CD4-positive, alpha-beta T cell (primary cell): ENCODE measurements at regions not wholly inside any gene's neighbourhood (a gene's known extent, or its start where the extent isn't known, plus 50 kb on each side); places are given as distances from the start of the nearest gene placed in this dataset.

Source experiments
- ATAC-seq: fragments of 200-7000 bp; cut with Tn5 transposase; one replicate; pipeline ENCODE4 v1.10.0; 2022; ENCODE audit warnings: mild to moderate bottlenecking; ENCODE audit not compliant: poor library complexity
- CTCF ChIA-PET: fragments of 350-600 bp; sonication (Branson Sonifier 250); formaldehyde crosslinking; loops from one replicate; lab custom pipeline; 2021; ENCODE audit warnings: antibody characterized with exemption, inconsistent platforms; lab: Charles Lee
- POLR2A ChIA-PET: fragments of 350-600 bp; sonication (Branson Sonifier 250); formaldehyde crosslinking; loops from one replicate; lab custom pipeline; 2021; ENCODE audit warnings: antibody characterized with exemption, inconsistent platforms; lab: Charles Lee
- DNase-seq, 14 experiments: peaks; one replicate each; pipeline ENCODE4 v3.0.0-alpha.2; 2013 to 2020; ENCODE audit warnings: mixed read lengths in 2 of 14
- H3K27ac ChIP-seq, 2 donors: one replicate each; pipeline versions ENCODE4 v1.5.1 to v1.7.0; 2013; ENCODE audit warnings: low read length in 2 of 2, low read depth in 1 of 2, mild to moderate bottlenecking in 1 of 2
- H3K27me3 ChIP-seq, 2 experiments: 1 replicate in 1 of 2; 2 replicates in 1 of 2; pipeline versions ENCODE4 v1.6.1 to v1.7.0; 2013; ENCODE audit warnings: low read length in 2 of 2, control low read depth in 1 of 2, mild to moderate bottlenecking in 1 of 2, moderate library complexity in 1 of 2; ENCODE audit not compliant: insufficient read depth in 2 of 2, control insufficient read depth in 1 of 2
- H3K36me3 ChIP-seq: one replicate; pipeline ENCODE4 v1.6.1; 2013; ENCODE audit warnings: low read length, control low read depth; ENCODE audit not compliant: insufficient read depth
- H3K4me1 ChIP-seq: one replicate; pipeline ENCODE4 v1.6.1; 2013; ENCODE audit warnings: low read length, control low read depth; ENCODE audit not compliant: insufficient read depth
- H3K4me3 ChIP-seq: one replicate; pipeline ENCODE4 v1.5.1; 2013; ENCODE audit warnings: mild to moderate bottlenecking, low read length, moderate library complexity
- H3K9me3 ChIP-seq, 2 experiments: 1 replicate in 1 of 2; 2 replicates in 1 of 2; pipeline versions ENCODE4 v1.6.1 to v1.7.0; 2013; ENCODE audit warnings: low read length in 2 of 2, mild to moderate bottlenecking in 2 of 2, control low read depth in 1 of 2, moderate library complexity in 1 of 2; ENCODE audit not compliant: control insufficient read depth in 1 of 2, insufficient read depth in 1 of 2
- H3K27ac Mint-ChIP-seq: one replicate; pipeline ENCODE4 v1.8.0; 2020; ENCODE audit warnings: mixed read lengths
- H3K27me3 Mint-ChIP-seq: one replicate; pipeline ENCODE4 v1.8.0; 2021; ENCODE audit warnings: mixed read lengths
- H3K36me3 Mint-ChIP-seq: one replicate; pipeline ENCODE4 v1.8.0; 2021; ENCODE audit warnings: low read depth, mixed read lengths
- H3K4me1 Mint-ChIP-seq: one replicate; pipeline ENCODE4 v1.8.0; 2021; ENCODE audit warnings: low read depth, mixed read lengths
- H3K4me3 Mint-ChIP-seq: one replicate; pipeline ENCODE4 v1.8.0; 2020; ENCODE audit warnings: mild to moderate bottlenecking, mixed read lengths
- H3K9me3 Mint-ChIP-seq: one replicate; pipeline ENCODE4 v1.8.0; 2020; ENCODE audit warnings: mixed read lengths
- intact Hi-C, 2 experiments: fragments of 100-400 bp; cut with DNase I in 1 of 2; cut with micrococcal nuclease in 1 of 2; formaldehyde crosslinking; loops; one replicate each; pipeline versions ENCODE4 v1.15.1 to v1.9.0; 2023 to 2025; cut with DNase I, micrococcal nuclease
- TF ChIP-seq, protein P1 (sequence below): fragments of 200-600 bp; IDR thresholded peaks from one replicate; pipeline ENCODE4 v1.8.0; 2022; ENCODE audit warnings: antibody characterized with exemption, mild to moderate bottlenecking

DNA sequence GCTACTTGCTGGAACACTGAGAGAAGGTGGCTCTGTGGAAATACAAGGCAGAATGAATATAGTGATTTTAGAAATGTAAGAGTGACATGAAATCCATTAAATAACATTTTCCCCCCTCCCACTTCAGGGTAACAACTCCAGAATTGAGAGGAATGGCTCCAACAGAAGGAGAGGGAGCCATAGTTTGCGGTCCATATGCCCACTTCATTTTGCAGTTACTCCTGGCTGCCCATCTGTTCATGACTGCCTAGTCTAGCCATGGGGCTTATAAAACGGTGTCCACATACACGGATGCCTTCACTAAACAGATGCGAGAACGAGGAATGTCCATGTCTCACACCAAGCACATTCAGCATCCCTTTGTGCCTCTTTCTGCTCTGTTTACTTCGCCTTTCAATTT, 186.7 kb downstream of the TMEM38B start:
- Histone ChIP-seq H3K36me3 (no peaks in the 10 kb centered on the region), H3K4me1 (no peaks in the 10 kb centered on the region), H3K27me3 (no peaks in the 10 kb centered on the region), H3K27ac (no peak overlapping the region), H3K9me3 (no peaks in the 10 kb centered on the region), H3K4me3 (no peak overlapping the region)
- Mint-ChIP-seq H3K36me3 (no peaks in the 10 kb centered on the region), H3K4me1 (no peaks in the 10 kb centered on the region), H3K4me3 (no peak overlapping the region), H3K9me3 (no peaks in the 10 kb centered on the region), H3K27ac (no peak overlapping the region), H3K27me3 (peaks cover 5% of the 10 kb centered on the region)
- TF ChIP-seq, protein P1, sequence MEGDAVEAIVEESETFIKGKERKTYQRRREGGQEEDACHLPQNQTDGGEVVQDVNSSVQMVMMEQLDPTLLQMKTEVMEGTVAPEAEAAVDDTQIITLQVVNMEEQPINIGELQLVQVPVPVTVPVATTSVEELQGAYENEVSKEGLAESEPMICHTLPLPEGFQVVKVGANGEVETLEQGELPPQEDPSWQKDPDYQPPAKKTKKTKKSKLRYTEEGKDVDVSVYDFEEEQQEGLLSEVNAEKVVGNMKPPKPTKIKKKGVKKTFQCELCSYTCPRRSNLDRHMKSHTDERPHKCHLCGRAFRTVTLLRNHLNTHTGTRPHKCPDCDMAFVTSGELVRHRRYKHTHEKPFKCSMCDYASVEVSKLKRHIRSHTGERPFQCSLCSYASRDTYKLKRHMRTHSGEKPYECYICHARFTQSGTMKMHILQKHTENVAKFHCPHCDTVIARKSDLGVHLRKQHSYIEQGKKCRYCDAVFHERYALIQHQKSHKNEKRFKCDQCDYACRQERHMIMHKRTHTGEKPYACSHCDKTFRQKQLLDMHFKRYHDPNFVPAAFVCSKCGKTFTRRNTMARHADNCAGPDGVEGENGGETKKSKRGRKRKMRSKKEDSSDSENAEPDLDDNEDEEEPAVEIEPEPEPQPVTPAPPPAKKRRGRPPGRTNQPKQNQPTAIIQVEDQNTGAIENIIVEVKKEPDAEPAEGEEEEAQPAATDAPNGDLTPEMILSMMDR = no peak
- no peak for DNase-seq
- no peak for ATAC-seq
- ChIA-PET CTCF (interaction anchor here (0.7 to 1.4 kb wide), 3 partner anchors 22 to 39 kb away, joined by 3 to 5 read pairs (median 4); no protein-coding TSS in a partner anchor), POLR2A (no interaction called here)
- intact Hi-C loops = loop anchor here (1.0 to 5.0 kb wide), 4 partner anchors 39 to 272 kb away; no protein-coding TSS in a partner anchor

DNA sequence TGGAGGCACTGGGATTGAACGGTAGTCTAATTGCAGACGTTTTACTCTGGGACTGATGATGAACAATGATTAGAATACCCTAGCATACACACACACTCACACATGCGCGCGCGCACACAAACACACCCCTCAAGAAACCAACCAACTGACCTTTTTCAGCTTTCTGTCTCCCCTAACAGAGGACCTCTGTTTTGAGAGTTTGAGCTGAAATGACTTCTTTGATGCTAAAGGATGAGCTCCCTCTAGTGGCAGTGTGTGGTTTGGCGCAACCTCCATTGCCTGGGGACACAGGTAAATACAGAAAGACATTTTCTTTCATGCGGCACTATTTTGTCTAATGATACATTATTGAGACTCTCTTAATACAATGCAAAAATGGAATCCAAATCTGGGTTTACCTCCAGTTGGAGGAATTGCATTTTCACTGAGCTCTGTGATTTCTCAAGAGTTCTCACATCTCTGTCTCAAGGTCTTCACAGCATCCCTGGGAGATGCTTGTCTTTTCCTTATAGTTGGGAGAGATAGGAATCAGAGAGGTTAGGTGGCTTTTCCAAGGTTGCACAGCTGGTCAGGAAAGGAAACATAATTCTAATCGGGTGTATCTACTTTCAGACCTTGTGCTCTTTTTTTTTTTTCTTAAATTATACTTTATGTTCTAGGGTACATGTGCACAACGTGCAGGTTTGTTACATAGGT, 187.5 kb downstream of the TMEM38B start:
- no peak overlapping the region for H3K4me3 Mint-ChIP-seq
- POLR2A ChIA-PET = no interaction called here
- no peaks in the 10 kb centered on the region for H3K27me3 ChIP-seq
- H3K36me3 ChIP-seq = no peaks in the 10 kb centered on the region
- no peak overlapping the region for H3K27ac ChIP-seq
- H3K36me3 Mint-ChIP-seq = no peaks in the 10 kb centered on the region
- no peaks in the 10 kb centered on the region for H3K4me1 ChIP-seq
- no peaks in the 10 kb centered on the region for H3K4me1 Mint-ChIP-seq
- intact Hi-C loops = loop anchor here (1.0 to 5.0 kb wide), 4 partner anchors 40 to 273 kb away; no protein-coding TSS in a partner anchor
- CTCF ChIA-PET = interaction anchor here (0.7 to 1.5 kb wide), 4 partner anchors 11 to 40 kb away, joined by 3 to 5 read pairs (median 4); no protein-coding TSS in a partner anchor
- H3K4me3 ChIP-seq = no peak overlapping the region
- DNase-seq (peak; percentile 29 to 72 (median 52)), ATAC-seq (peak; percentile 48)
- TF ChIP-seq, protein P1 = peak; percentile 89
- no peak overlapping the region for H3K27ac Mint-ChIP-seq
- no peaks in the 10 kb centered on the region for H3K9me3 Mint-ChIP-seq
- no peaks in the 10 kb centered on the region for H3K9me3 ChIP-seq
- H3K27me3 Mint-ChIP-seq = peaks cover 5% of the 10 kb centered on the region

DNA sequence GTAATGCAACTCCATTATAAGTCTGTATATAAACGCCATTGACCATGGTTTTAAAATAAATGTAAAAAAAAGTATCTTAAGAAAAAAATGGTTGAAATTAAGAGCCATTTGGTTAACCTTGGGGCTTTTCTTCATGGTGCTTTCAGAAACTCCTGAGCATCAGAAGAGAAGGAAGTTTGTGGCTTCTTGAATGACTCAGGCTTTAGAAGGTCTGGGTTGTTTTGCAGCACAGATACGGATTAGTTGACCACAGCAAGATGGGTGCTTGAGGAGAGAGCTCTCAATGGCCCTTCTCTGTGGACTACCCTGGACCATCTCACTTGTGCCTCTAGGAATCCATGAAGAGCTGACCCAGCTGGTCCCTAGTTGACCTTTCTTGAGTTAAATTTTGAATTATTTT, 189.5 kb downstream of the TMEM38B start:
- Mint-ChIP-seq H3K27me3 (peaks cover 5% of the 10 kb centered on the region), H3K27ac (no peak overlapping the region), H3K9me3 (no peaks in the 10 kb centered on the region), H3K4me3 (no peak overlapping the region), H3K36me3 (no peaks in the 10 kb centered on the region), H3K4me1 (no peaks in the 10 kb centered on the region)
- Histone ChIP-seq H3K27ac (no peak overlapping the region), H3K4me3 (no peak overlapping the region), H3K27me3 (no peaks in the 10 kb centered on the region), H3K4me1 (no peaks in the 10 kb centered on the region), H3K36me3 (no peaks in the 10 kb centered on the region), H3K9me3 (no peaks in the 10 kb centered on the region)
- DNase-seq (peak in 2 of 14 experiments; percentile 5 to 6), ATAC-seq (no peak)
- CTCF ChIA-PET = no interaction called here
- TF ChIP-seq, protein P1 = no peak
- POLR2A ChIA-PET = no interaction called here
- intact Hi-C loops = loop anchor here in 1 of 2 experiments (5.0 kb wide), 2 partner anchors 42 to 272 kb away; no protein-coding TSS in a partner anchor
